ENCODE measurements at regions not wholly inside any gene's neighbourhood (a gene's known extent, or its start where the extent isn't known, plus 50 kb on each side); places are given as distances from the start of the nearest gene placed in this dataset.

DNA sequence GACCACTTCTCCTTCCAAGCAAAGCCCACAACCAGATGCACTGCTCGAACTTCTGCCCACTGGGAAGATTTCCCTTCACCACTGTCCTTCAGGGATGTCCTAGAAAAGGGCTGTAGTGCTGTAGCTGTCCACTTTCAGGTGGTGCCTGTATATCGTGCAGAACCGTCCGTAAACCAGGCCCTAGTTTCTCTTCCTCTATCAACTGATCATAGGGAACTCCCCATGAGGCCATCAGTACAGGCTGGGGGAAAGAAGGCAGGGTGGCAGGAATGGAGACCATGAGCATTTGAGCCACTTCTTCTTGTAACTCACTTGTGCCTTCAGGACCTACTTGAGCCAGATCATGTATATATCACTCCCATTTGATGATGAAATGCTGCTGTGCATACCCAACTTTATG is 57.3 kb upstream of the FAM9B start:
- Histone ChIP-seq H3K18ac (ENCODE audit: low read depth, low read length) (no peak overlapping the region), H3K9me3 (ENCODE audit: control insufficient read depth, insufficient read depth, low read length) (peaks cover 2% of the 10 kb centered on the region; the same call in 1 of the 2 replicates), H3K9ac (ENCODE audit: low read depth, low read length) (no peak overlapping the region), H2AFZ (replicated peaks; ENCODE audit: low read length, poor library complexity) (no peak overlapping the region), H2AK9ac (replicated peaks; ENCODE audit: low read depth, low read length, poor library complexity) (no peak overlapping the region), H3K14ac (replicated peaks; ENCODE audit: low read depth, low read length) (no peak overlapping the region), H3K27ac (ENCODE audit: insufficient read depth, low read length) (no peak overlapping the region), H3K4ac (ENCODE audit: low read depth, low read length) (no peak overlapping the region), H3K36me3 (ENCODE audit: control insufficient read depth, insufficient read depth, low read length) (no peaks in the 10 kb centered on the region), H4K8ac (ENCODE audit: low read depth in 2 of 2, low read length in 2 of 2) (no peak overlapping the region), H3K4me3 (ENCODE audit: insufficient read depth, low read depth, low read length) (no peak overlapping the region), H2BK5ac (ENCODE audit: low read depth, low read length, poor library complexity, severe bottlenecking) (no peak overlapping the region), H3K23ac (ENCODE audit: low read depth, low read length) (no peak overlapping the region), H3K9me1 (ENCODE audit: insufficient read depth, low read length) (no peaks in the 10 kb centered on the region), H3K27me3 (ENCODE audit: control insufficient read depth, insufficient read depth, low read length) (no peaks in the 10 kb centered on the region), H4K20me1 (ENCODE audit: insufficient read depth, low read length) (no peaks in the 10 kb centered on the region), H4K91ac (ENCODE audit: insufficient read depth, low read depth, low read length) (no peak overlapping the region), H3K4me1 (ENCODE audit: control insufficient read depth, insufficient read depth, low read length) (no peaks in the 10 kb centered on the region), H2BK20ac (ENCODE audit: low read depth, low read length) (no peak overlapping the region), H3K56ac (ENCODE audit: extremely low read depth, insufficient read depth, low read length) (no peak overlapping the region), H3K4me2 (ENCODE audit: low read depth, low read length) (no peak overlapping the region), H4K5ac (ENCODE audit: low read depth, low read length) (no peak overlapping the region), H2BK120ac (ENCODE audit: low read depth, low read length) (no peak overlapping the region), H2BK15ac (ENCODE audit: low read depth, low read length) (no peak overlapping the region), H2AK5ac (ENCODE audit: low read depth, low read length) (no peak overlapping the region), H3K79me1 (ENCODE audit: low read depth in 1 of 2, low read length in 2 of 2) (no peaks in the 10 kb centered on the region)
- ChIA-PET CTCF (no interaction called here), POLR2A (ENCODE audit: unreplicated experiment) (no interaction called here)
- in situ Hi-C loops (cut with MboI; ENCODE audit: low sequenced_read_pairs) = no loop called here
- no peak for DNase-seq
- BruUV-seq (replicated peaks) = no TSS peak
- no CpG with 5 or more reads among the region's 4 CpGs for WGBS, 2 experiments (ENCODE audit: extremely low coverage in 2 of 2, insufficient read length in 1 of 2)
- dilution Hi-C loops (cut with HindIII; ENCODE audit: low sequenced_read_pairs, unreplicated experiment) = no loop called here
- intact Hi-C loops (cut with micrococcal nuclease) = no loop called here
- TF ChIP-seq RCOR1 (IDR thresholded peaks at IDR 0.05; ENCODE audit: insufficient replicate concordance, low read length) = no peak
- TF ChIP-seq, protein P1, sequence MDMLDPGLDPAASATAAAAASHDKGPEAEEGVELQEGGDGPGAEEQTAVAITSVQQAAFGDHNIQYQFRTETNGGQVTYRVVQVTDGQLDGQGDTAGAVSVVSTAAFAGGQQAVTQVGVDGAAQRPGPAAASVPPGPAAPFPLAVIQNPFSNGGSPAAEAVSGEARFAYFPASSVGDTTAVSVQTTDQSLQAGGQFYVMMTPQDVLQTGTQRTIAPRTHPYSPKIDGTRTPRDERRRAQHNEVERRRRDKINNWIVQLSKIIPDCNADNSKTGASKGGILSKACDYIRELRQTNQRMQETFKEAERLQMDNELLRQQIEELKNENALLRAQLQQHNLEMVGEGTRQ (IDR thresholded peaks at IDR 0.05; ENCODE audit: low read depth, low read length) = no peak
- ATAC-seq (ENCODE audit: low read depth) = no peak

Data from IMR-90 (cell line).